ENCODE measurements at regions not wholly inside any gene's neighbourhood (a gene's known extent, or its start where the extent isn't known, plus 50 kb on each side); places are given as distances from the start of the nearest gene placed in this dataset.

- DNase-seq: peak in 2 of 3 experiments; percentile 44 to 59
Measured at GRCh38 chr4:19776021-19776459, 475.7 kb upstream of the SLIT2 start.

- no peak for DNase-seq
Measured at GRCh38 chr4:19774690-19775256, 476.9 kb upstream of the SLIT2 start.

- no peak for DNase-seq
Measured at GRCh38 chr4:19772581-19772980, 479.1 kb upstream of the SLIT2 start.

GRCh38 chr4:19756661-19757060, 495.0 kb upstream of the SLIT2 start:
- no peak for DNase-seq

GRCh38 chr4:19752599-19752998, 499.1 kb upstream of the SLIT2 start:
- peak in 1 of 3 experiments; percentile 37 for DNase-seq

- no peak for DNase-seq
Measured at GRCh38 chr4:19748519-19749479, 502.9 kb upstream of the SLIT2 start.

GRCh38 chr4:19746377-19746776, 505.3 kb upstream of the SLIT2 start:
- DNase-seq: no peak

- DNase-seq: peak in 2 of 3 experiments; percentile 27 to 79
Measured at GRCh38 chr4:19743115-19743638, 508.5 kb upstream of the SLIT2 start.

- peak in 2 of 3 experiments; percentile 7 to 14 for DNase-seq
Measured at GRCh38 chr4:19739101-19739651, 512.5 kb upstream of the SLIT2 start.

- DNase-seq: peak in 1 of 3 experiments; percentile 30
Measured at GRCh38 chr4:19736968-19737756, 514.5 kb upstream of the SLIT2 start.

GRCh38 chr4:19735012-19735411, 516.7 kb upstream of the SLIT2 start:
- DNase-seq: no peak

- no peak for DNase-seq
Measured at GRCh38 chr4:19729886-19730651, 521.6 kb upstream of the SLIT2 start.

- DNase-seq: no peak
Measured at GRCh38 chr4:19728773-19729172, 522.9 kb upstream of the SLIT2 start.

- no peak for DNase-seq
Measured at GRCh38 chr4:19727141-19727540, 524.6 kb upstream of the SLIT2 start.

- no peak for DNase-seq
Measured at GRCh38 chr4:19725130-19725529, 526.6 kb upstream of the SLIT2 start.

- no peak for DNase-seq
Measured at GRCh38 chr4:19722404-19722803, 529.3 kb upstream of the SLIT2 start.

GRCh38 chr4:19721587-19721986, 530.1 kb upstream of the SLIT2 start:
- DNase-seq: no peak

GRCh38 chr4:19720610-19721009, 531.1 kb upstream of the SLIT2 start:
- no peak for DNase-seq

GRCh38 chr4:19720190-19720589, 531.5 kb upstream of the SLIT2 start:
- DNase-seq: no peak

GRCh38 chr4:19711871-19712270, 539.8 kb upstream of the SLIT2 start:
- no peak for DNase-seq

- DNase-seq: peak in 1 of 3 experiments; percentile 13
Measured at GRCh38 chr4:19707876-19708275, 543.8 kb upstream of the SLIT2 start.

- DNase-seq: no peak
Measured at GRCh38 chr4:19703391-19703790, 548.3 kb upstream of the SLIT2 start.
